GM13977 (cell line): ENCODE measurements at regions not wholly inside any gene's neighbourhood (a gene's known extent, or its start where the extent isn't known, plus 50 kb on each side); places are given as distances from the start of the nearest gene placed in this dataset.

Experiments used
- DNase-seq: peaks from one replicate; pipeline ENCODE4 v3.0.0; 2012; ENCODE audit warnings: low spot score
- CTCF ChIP-seq: IDR thresholded peaks from 2 replicates; pipeline ENCODE4 v1.5.1; 2012; ENCODE audit warnings: mild to moderate bottlenecking, control low read depth; ENCODE audit not compliant: insufficient read depth; ENCODE audit errors: extremely low read depth, missing control alignments
- in situ Hi-C: fragments of 300-500 bp; cut with MboI; formaldehyde crosslinking; loops from one replicate; pipeline ENCODE4 v1.12.0; 2022; ENCODE audit warnings: low sequenced_read_pairs, low pct_unique_long_range_greater_than_20kb, mixed read lengths, inconsistent platforms; ENCODE audit not compliant: unreplicated experiment

GRCh38 chr4:126776361-126776760, 856.4 kb upstream of the INTU start:
- in situ Hi-C loops = no loop called here
- TF ChIP-seq CTCF = no peak
- DNase-seq = no peak

- no peak for TF ChIP-seq CTCF
- in situ Hi-C loops = no loop called here
- no peak for DNase-seq
Measured at GRCh38 chr4:126777649-126778048, 855.1 kb upstream of the INTU start.

GRCh38 chr4:126778348-126778747, 854.4 kb upstream of the INTU start:
- no peak for DNase-seq
- in situ Hi-C loops = no loop called here
- no peak for TF ChIP-seq CTCF

DNA sequence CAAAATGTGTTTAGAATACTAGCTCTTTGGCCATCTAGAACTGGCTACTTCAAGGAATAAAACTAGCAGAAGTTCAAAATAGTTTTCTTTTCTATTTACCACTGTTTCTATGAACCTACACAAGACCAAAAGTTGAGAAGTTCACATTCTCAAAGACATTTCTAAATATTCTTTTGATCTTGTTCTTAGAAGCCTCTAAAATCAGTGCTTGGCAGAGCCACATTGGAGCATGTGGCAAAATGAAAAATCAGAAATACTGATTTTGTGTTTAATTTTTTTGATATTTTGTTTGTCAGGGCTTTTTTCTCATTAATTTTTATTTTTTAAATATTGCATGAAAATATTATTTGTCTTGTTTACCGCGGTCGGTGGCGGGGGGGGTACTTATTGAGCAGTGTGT, 853.8 kb upstream of the INTU start:
- in situ Hi-C loops = no loop called here
- DNase-seq = no peak
- TF ChIP-seq CTCF = no peak

- no peak for TF ChIP-seq CTCF
- DNase-seq = no peak
- in situ Hi-C loops = no loop called here
Measured at GRCh38 chr4:126779436-126780166, 853.2 kb upstream of the INTU start.

GRCh38 chr4:126783191-126783590, 849.6 kb upstream of the INTU start:
- TF ChIP-seq CTCF = no peak
- in situ Hi-C loops = no loop called here
- DNase-seq = no peak
